Subcutaneous abdominal adipose tissue (tissue), 5 donors: ENCODE measurements at regions not wholly inside any gene's neighbourhood (a gene's known extent, or its start where the extent isn't known, plus 50 kb on each side); places are given as distances from the start of the nearest gene placed in this dataset.
"Not testable (repeated sequence)": the region's sequence is repeated elsewhere in the genome, so short reads cannot be mapped to it uniquely, and the experiment has no call there.

Experiments
- H3K27ac ChIP-seq: one replicate; pipeline ENCODE4 v1.7.0; 2013; ENCODE audit warnings: low read depth, mild to moderate bottlenecking, inconsistent platforms, low read length, moderate library complexity
- H3K27me3 ChIP-seq, 5 donors: one replicate each; pipeline ENCODE4 v1.7.0; 2013; ENCODE audit warnings: low read length in 5 of 5, inconsistent platforms in 1 of 5; ENCODE audit not compliant: control insufficient read depth in 5 of 5, insufficient read depth in 4 of 5
- H3K36me3 ChIP-seq, 5 donors: one replicate each; pipeline ENCODE4 v1.7.0; 2013; ENCODE audit warnings: low read length in 5 of 5; ENCODE audit not compliant: control insufficient read depth in 5 of 5, insufficient read depth in 5 of 5
- H3K4me1 ChIP-seq, 5 donors: one replicate each; pipeline ENCODE4 v1.7.0; 2013; ENCODE audit warnings: low read length in 5 of 5, mild to moderate bottlenecking in 3 of 5, moderate library complexity in 1 of 5; ENCODE audit not compliant: control insufficient read depth in 5 of 5, insufficient read depth in 5 of 5
- H3K4me3 ChIP-seq, 5 donors: one replicate each; pipeline ENCODE4 v1.7.0; 2013; ENCODE audit warnings: low read length in 5 of 5, low read depth in 1 of 5
- H3K9ac ChIP-seq, 5 donors: one replicate each; pipeline ENCODE4 v1.7.0; 2013; ENCODE audit warnings: low read length in 5 of 5, mild to moderate bottlenecking in 4 of 5, moderate library complexity in 3 of 5
- H3K9me3 ChIP-seq, 5 donors: one replicate each; pipeline ENCODE4 v1.7.0; 2013; ENCODE audit warnings: low read length in 5 of 5; ENCODE audit not compliant: control insufficient read depth in 5 of 5
- donor health status: healthy.
- donor health status: healthy.
- donor health status: healthy.
- donor health status: healthy.
- donor health status: healthy.

GRCh38 chrX:73987166-73987565, 134.7 kb upstream of the XIST start:
- H3K4me1 ChIP-seq = no peaks in the 10 kb centered on the region
- no peak overlapping the region for H3K27ac ChIP-seq
- H3K9ac ChIP-seq = no peak overlapping the region
- no peak overlapping the region for H3K4me3 ChIP-seq
- no peaks in the 10 kb centered on the region for H3K27me3 ChIP-seq
- peaks cover 0 to 11% (median 3%) of the 10 kb centered on the region in 5 donors for H3K36me3 ChIP-seq
- H3K9me3 ChIP-seq = no peaks in the 10 kb centered on the region

- Histone ChIP-seq H3K9ac (no peak overlapping the region), H3K27ac (no peak overlapping the region), H3K9me3 (no peaks in the 10 kb centered on the region), H3K36me3 (peaks cover 0 to 7% (median 2%) of the 10 kb centered on the region in 5 donors), H3K4me1 (no peaks in the 10 kb centered on the region), H3K27me3 (no peaks in the 10 kb centered on the region), H3K4me3 (no peak overlapping the region)
Measured at GRCh38 chrX:73979551-73980131, 127.1 kb upstream of the XIST start.

- no peaks in the 10 kb centered on the region for H3K9me3 ChIP-seq
- H3K4me1 ChIP-seq = no peaks in the 10 kb centered on the region
- no peak overlapping the region for H3K27ac ChIP-seq
- H3K27me3 ChIP-seq = no peaks in the 10 kb centered on the region
- peaks cover 0 to 3% (median 2%) of the 10 kb centered on the region in 5 donors for H3K36me3 ChIP-seq
- no peak overlapping the region for H3K9ac ChIP-seq
- no peak overlapping the region for H3K4me3 ChIP-seq
Measured at GRCh38 chrX:73977542-73978169, 125.1 kb upstream of the XIST start.

DNA sequence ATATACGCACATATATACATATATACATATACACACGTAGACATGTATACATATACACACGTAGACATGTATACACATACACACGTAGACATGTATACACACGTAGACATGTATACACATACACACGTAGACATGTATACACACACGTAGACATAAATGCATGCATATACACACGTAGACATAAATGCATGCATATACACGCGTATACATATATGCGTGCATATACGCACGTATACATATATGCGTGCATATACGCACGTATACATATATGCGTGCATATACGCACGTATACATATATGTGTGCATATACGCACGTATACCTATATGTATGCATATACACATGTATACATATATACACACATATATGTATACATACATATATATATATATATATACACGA, 114.9 kb upstream of the XIST start:
- not testable (repeated sequence) for H3K9ac ChIP-seq, H3K4me1 ChIP-seq, H3K27me3 ChIP-seq, H3K27ac ChIP-seq, H3K4me3 ChIP-seq, H3K9me3 ChIP-seq
- H3K36me3 ChIP-seq = peaks cover 0 to 11% (median 3%) of the 10 kb centered on the region in 5 donors

DNA sequence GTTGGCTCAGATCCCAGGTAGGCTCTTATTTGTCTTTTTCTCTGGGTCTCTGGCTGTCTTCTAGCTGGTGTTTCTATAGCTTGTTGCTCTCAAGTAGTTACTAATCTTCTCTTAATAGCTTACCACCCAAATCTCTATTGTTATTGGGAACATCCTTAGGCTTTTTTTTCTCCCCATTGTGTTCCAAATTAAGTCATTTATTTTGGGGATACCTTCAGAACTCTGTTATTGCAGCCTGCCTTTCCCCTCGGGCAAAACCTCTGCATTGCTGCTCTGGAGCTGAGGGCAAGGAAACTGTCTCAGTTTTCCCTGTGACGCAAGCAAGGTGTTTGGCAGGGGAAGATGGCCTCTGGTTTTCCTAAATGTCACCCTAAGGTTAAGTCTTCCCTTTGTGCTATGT, 113.3 kb upstream of the XIST start:
- Histone ChIP-seq H3K9ac (no peak overlapping the region), H3K36me3 (peaks cover 0 to 9% (median 3%) of the 10 kb centered on the region in 5 donors), H3K4me3 (no peak overlapping the region), H3K9me3 (no peaks in the 10 kb centered on the region), H3K27me3 (no peaks in the 10 kb centered on the region), H3K4me1 (peaks cover 0 to 4% (median 0%) of the 10 kb centered on the region in 5 donors), H3K27ac (no peak overlapping the region)

DNA sequence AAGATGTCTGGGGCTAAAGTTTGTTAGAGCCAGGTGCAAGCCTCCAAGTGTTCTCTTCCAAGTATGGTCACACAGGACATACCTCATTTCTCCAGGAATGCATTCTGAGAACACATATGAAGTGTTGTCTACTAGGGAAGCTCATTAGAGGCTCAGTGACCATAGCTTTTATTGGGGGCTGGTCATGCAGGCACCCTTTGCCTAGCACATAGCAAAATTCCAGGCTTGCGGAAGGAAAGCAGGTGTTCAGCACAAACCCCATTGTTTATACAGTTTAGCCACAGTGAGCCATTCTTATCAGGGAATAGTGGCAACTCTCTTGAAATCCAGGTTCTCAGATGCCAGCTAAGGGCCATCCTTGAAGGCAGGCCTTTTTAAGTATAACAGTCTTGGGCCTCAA, 112.1 kb upstream of the XIST start:
- H3K27me3 ChIP-seq = no peaks in the 10 kb centered on the region
- no peak overlapping the region for H3K27ac ChIP-seq
- no peak overlapping the region for H3K4me3 ChIP-seq
- H3K9me3 ChIP-seq = no peaks in the 10 kb centered on the region
- H3K36me3 ChIP-seq = peaks cover 0 to 9% (median 3%) of the 10 kb centered on the region in 5 donors
- no peak overlapping the region for H3K9ac ChIP-seq
- peaks cover 0 to 4% (median 0%) of the 10 kb centered on the region in 5 donors for H3K4me1 ChIP-seq

GRCh38 chrX:73963682-73964081, 111.2 kb upstream of the XIST start:
- Histone ChIP-seq H3K4me3 (no peak overlapping the region), H3K36me3 (peaks cover 0 to 9% (median 3%) of the 10 kb centered on the region in 5 donors), H3K4me1 (peaks cover 0 to 4% (median 0%) of the 10 kb centered on the region in 5 donors), H3K27me3 (no peaks in the 10 kb centered on the region), H3K9me3 (no peaks in the 10 kb centered on the region), H3K27ac (no peak overlapping the region), H3K9ac (no peak overlapping the region)

DNA sequence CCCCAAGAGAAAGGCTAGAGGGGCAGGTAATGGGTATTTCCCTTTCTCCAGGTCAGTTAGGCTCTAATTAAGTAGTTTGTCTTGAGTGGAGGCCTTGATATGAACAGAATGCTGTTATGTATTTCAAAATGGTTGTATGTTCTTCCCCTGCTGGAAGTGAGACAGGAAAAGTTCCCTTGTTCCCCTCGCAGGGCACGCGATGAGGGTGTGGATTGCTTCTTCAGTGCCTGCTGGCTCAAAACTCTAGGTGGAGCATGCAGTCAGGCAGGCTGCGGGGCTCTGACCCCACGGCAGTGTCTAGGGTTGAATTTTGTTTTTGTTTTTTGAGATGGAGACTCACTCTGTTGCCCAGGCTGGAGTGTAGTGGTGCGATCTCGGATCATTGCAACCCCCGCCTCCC, 110.4 kb upstream of the XIST start:
- no peaks in the 10 kb centered on the region for H3K27me3 ChIP-seq
- no peak overlapping the region for H3K9ac ChIP-seq
- peaks cover 0 to 4% (median 0%) of the 10 kb centered on the region in 5 donors for H3K4me1 ChIP-seq
- no peaks in the 10 kb centered on the region for H3K9me3 ChIP-seq
- H3K4me3 ChIP-seq = no peak overlapping the region
- no peak overlapping the region for H3K27ac ChIP-seq
- peaks cover 0 to 9% (median 3%) of the 10 kb centered on the region in 5 donors for H3K36me3 ChIP-seq

GRCh38 chrX:73961867-73962266, 109.4 kb upstream of the XIST start:
- not testable (repeated sequence) for H3K27ac ChIP-seq, H3K9ac ChIP-seq, H3K4me1 ChIP-seq, H3K4me3 ChIP-seq, H3K27me3 ChIP-seq, H3K9me3 ChIP-seq, H3K36me3 ChIP-seq

- Histone ChIP-seq H3K9ac (peak overlapping the region; percentile 92 to 96 (median 96)), H3K9me3 (no peaks in the 10 kb centered on the region), H3K27ac (peak overlapping the region; percentile 89), H3K36me3 (peaks cover 3 to 13% (median 9%) of the 10 kb centered on the region in 5 donors), H3K4me1 (peaks cover 0 to 22% (median 16%) of the 10 kb centered on the region in 5 donors), H3K4me3 (peak overlapping the region; percentile 93 to 100 (median 100)), H3K27me3 (no peaks in the 10 kb centered on the region)
Measured at GRCh38 chrX:73944563-73944908, 92.0 kb upstream of the XIST start.
